Calu3 (cell line): ENCODE measurements at regions not wholly inside any gene's neighbourhood (a gene's known extent, or its start where the extent isn't known, plus 50 kb on each side); places are given as distances from the start of the nearest gene placed in this dataset.
"Not testable (repeated sequence)": the region's sequence is repeated elsewhere in the genome, so short reads cannot be mapped to it uniquely, and the experiment has no call there.

ENCODE experiments used
- BruUV-seq: library from RNA; stranded (reverse); fragments of 400-500 nt; replicated peaks from 2 replicates; lab custom pipeline; 2021; lab: Mats Ljungman, UMichigan
- CTCF ChIA-PET: fragments of 300-600 bp; sonication (Branson Sonifier 250); formaldehyde crosslinking; loops from one replicate; lab custom pipeline; 2022; ENCODE audit warnings: antibody characterized with exemption; lab: Charles Lee
- DNase-seq: peaks from one replicate; pipeline ENCODE4 v3.0.0; 2022
- H3K27ac Mint-ChIP-seq: one replicate; pipeline ENCODE4 v1.8.0; 2022; ENCODE audit warnings: mixed read lengths; ENCODE audit not compliant: unreplicated experiment
- H3K27me3 Mint-ChIP-seq: one replicate; pipeline ENCODE4 v1.8.0; 2022; ENCODE audit warnings: mixed read lengths; ENCODE audit not compliant: unreplicated experiment
- H3K36me3 Mint-ChIP-seq: one replicate; pipeline ENCODE4 v1.8.0; 2022; ENCODE audit warnings: mild to moderate bottlenecking, moderate library complexity, mixed read lengths; ENCODE audit not compliant: insufficient read depth, unreplicated experiment
- H3K4me1 Mint-ChIP-seq: one replicate; pipeline ENCODE4 v1.8.0; 2022; ENCODE audit warnings: mild to moderate bottlenecking, low read depth, mixed read lengths; ENCODE audit not compliant: unreplicated experiment
- H3K4me3 Mint-ChIP-seq: one replicate; pipeline ENCODE4 v1.8.0; 2022; ENCODE audit warnings: mild to moderate bottlenecking, low read depth, moderate library complexity, mixed read lengths; ENCODE audit not compliant: unreplicated experiment
- H3K9me3 Mint-ChIP-seq: one replicate; pipeline ENCODE4 v1.8.0; 2022; ENCODE audit warnings: low read depth, mixed read lengths; ENCODE audit not compliant: unreplicated experiment
- intact Hi-C: fragments of 100-400 bp; cut with micrococcal nuclease; formaldehyde crosslinking; loops from one replicate; pipeline ENCODE4 v1.10.0; 2022; ENCODE audit not compliant: unreplicated experiment
- TF ChIP-seq, protein P1 (sequence below): fragments of 200-600 bp; IDR thresholded peaks from one replicate; pipeline ENCODE4 v1.8.0; 2022; ENCODE audit warnings: antibody characterized with exemption; ENCODE audit not compliant: unreplicated experiment

DNA sequence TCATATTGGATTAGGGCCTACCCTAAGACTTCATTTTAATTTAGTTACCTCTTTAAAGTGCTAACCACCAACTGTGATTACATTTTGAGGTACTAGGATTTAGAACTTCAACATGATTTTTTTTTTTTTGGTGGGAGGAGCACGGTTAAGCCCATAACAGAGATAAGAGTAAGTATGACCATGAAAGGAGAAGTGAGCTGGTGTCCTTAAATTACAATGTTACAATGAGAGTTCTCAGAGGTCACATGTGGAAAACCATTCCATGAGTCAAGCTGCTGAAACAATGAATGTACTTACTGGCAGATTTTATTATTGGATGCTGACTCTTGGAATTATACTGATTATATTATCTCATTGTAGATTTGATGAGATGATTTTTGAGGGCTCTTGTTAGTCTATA is 779.3 kb upstream of the CITED2 start:
- DNase-seq, result no peak
- no peaks in the 10 kb centered on the region for H3K4me1 Mint-ChIP-seq
- CTCF ChIA-PET, result no interaction called here
- no TSS peak for BruUV-seq
- no peaks in the 10 kb centered on the region for H3K27me3 Mint-ChIP-seq
- H3K4me3 Mint-ChIP-seq, result no peak overlapping the region
- intact Hi-C loops, result no loop called here
- TF ChIP-seq, protein P1, sequence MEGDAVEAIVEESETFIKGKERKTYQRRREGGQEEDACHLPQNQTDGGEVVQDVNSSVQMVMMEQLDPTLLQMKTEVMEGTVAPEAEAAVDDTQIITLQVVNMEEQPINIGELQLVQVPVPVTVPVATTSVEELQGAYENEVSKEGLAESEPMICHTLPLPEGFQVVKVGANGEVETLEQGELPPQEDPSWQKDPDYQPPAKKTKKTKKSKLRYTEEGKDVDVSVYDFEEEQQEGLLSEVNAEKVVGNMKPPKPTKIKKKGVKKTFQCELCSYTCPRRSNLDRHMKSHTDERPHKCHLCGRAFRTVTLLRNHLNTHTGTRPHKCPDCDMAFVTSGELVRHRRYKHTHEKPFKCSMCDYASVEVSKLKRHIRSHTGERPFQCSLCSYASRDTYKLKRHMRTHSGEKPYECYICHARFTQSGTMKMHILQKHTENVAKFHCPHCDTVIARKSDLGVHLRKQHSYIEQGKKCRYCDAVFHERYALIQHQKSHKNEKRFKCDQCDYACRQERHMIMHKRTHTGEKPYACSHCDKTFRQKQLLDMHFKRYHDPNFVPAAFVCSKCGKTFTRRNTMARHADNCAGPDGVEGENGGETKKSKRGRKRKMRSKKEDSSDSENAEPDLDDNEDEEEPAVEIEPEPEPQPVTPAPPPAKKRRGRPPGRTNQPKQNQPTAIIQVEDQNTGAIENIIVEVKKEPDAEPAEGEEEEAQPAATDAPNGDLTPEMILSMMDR, result no peak
- no peaks in the 10 kb centered on the region for H3K9me3 Mint-ChIP-seq
- no peak overlapping the region for H3K27ac Mint-ChIP-seq
- H3K36me3 Mint-ChIP-seq, result no peaks in the 10 kb centered on the region

DNA sequence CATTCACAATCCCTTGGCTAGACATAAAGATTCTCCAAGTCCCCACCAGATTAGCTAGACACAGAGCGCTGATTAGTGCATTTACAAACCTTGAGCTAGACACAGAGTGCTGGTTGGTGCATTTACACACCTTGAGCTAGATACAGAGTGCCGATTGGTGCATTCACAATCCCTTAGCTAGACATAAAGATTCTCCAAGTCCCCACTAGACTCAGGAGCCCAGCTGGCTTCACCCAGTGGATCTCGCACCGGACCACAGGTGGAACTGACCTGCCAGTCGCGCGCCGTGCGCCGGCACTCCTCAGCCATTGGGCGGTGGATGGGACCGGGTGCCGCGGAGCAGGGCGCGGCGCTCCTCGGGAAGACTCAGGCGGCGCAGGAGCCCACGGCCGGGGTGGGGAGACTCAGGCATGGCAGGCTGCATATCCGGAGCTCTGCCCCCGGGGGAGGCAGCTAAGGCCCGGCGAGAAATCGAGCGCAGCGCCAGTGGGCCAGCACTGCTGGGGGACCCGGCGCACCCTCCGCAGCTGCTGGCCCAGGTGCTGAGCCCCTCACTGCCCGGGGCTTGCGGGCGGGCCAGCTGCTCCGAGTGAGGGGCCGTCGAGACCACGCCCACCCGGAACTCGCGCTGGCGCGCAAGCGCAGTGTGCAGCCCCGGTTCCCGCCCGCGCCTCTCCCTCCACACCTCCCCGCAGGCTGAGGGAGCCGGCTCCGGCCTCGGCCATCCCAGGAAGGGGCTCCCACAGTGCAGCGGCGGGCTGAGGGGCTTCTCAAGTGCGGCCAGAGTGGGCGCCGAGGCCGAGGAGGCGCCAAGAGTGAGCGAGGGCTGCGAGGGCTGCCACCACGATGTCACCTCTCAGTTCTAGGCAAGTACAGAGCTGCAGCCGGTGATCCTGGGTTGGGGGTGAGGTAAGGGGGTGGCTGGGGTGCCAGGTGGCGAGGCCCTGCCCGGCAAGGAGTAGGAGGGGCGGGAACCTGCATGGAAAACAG is 773.7 kb upstream of the CITED2 start:
- CTCF ChIA-PET, H3K4me1 Mint-ChIP-seq, H3K27ac Mint-ChIP-seq, intact Hi-C loops, DNase-seq, H3K36me3 Mint-ChIP-seq, BruUV-seq, H3K9me3 Mint-ChIP-seq, H3K27me3 Mint-ChIP-seq, H3K4me3 Mint-ChIP-seq: not testable (repeated sequence)

DNA sequence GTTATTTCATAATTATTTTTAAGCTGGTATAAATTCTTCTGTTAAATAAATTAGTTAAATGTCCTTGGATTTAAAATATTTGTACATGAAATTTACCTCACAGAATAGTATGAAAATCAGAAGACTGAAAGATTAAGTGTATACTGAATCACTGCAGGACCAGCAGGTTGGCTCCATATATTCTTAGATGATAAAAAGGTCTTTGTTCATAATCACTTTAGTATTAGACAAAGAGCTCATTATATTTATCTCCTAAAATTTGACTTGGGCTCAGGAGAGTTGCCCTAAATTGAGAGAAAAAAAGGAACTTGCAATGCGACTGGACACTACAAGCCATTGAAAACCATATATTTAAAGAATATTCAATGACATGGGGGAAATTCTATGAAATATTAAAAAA is 766.4 kb upstream of the CITED2 start:
- BruUV-seq, result no TSS peak
- Mint-ChIP-seq H3K4me1 (no peaks in the 10 kb centered on the region), H3K9me3 (no peaks in the 10 kb centered on the region), H3K36me3 (no peaks in the 10 kb centered on the region), H3K27ac (no peak overlapping the region), H3K27me3 (no peaks in the 10 kb centered on the region), H3K4me3 (no peak overlapping the region)
- no peak for DNase-seq
- CTCF ChIA-PET, result no interaction called here
- TF ChIP-seq, protein P1, result no peak
- intact Hi-C loops, result no loop called here

DNA sequence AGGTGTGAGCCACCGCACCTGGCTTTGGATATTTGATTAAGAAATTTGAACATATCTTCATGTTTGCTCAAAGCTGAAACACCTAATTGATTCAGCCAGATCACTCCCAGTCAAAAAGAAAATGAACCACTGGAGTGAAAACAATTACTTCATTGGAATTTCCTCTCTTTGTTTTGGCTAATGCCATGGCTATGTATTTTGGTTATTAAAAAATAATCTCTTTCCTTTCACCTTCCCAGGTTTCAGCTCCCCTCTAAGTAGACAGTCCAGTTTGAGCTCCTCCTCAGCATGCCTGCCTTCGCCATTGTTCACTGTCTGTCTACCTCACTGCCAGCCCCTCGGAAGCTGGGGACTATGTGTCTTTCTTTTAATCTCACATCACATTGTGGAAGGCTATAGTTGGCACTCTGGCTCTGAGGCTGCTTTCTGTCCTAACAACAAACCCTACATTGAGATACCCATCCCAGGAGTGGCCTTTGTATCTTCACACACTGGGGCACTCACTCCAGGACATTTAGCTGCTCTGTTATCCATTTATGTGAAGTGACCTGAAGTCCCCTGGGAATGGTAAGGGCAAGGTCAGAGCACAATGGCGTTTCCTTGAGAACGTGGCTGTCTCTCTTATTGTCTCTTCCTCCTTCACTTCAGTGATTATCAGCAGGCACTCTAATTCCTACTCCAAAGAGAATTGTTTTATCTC is 764.0 kb upstream of the CITED2 start:
- CTCF ChIA-PET, result no interaction called here
- no peak overlapping the region for H3K27ac Mint-ChIP-seq
- no peak overlapping the region for H3K4me3 Mint-ChIP-seq

More for the DNA sequence above, 764.0 kb upstream of the CITED2 start:
- TF ChIP-seq, protein P1, result no peak
- no TSS peak for BruUV-seq
- peaks cover 7% of the 10 kb centered on the region for H3K9me3 Mint-ChIP-seq
- no peaks in the 10 kb centered on the region for H3K36me3 Mint-ChIP-seq
- no peaks in the 10 kb centered on the region for H3K4me1 Mint-ChIP-seq
- no peaks in the 10 kb centered on the region for H3K27me3 Mint-ChIP-seq
- no peak for DNase-seq
- intact Hi-C loops, result no loop called here
